ENCODE measurements at regions not wholly inside any gene's neighbourhood (a gene's known extent, or its start where the extent isn't known, plus 50 kb on each side); places are given as distances from the start of the nearest gene placed in this dataset.

GRCh38 chr15:61364871-61365270 lies 135.8 kb upstream of the RORA start:
- TF ChIP-seq EP300 (IDR thresholded peaks at IDR 0.05) (no peak), CTCF (IDR thresholded peaks at IDR 0.05) (no peak), POLR2A (IDR thresholded peaks at IDR 0.05) (no peak)

Data from tibial nerve (tissue), 4 donors.